H1 (cell line): ENCODE measurements at regions not wholly inside any gene's neighbourhood (a gene's known extent, or its start where the extent isn't known, plus 50 kb on each side); places are given as distances from the start of the nearest gene placed in this dataset.

Source experiments
- CREB1 ChIP-seq: IDR thresholded peaks from 2 replicates; pipeline ENCODE4 v1.6.1; 2012; ENCODE audit warnings: inconsistent platforms
- MAFK ChIP-seq: IDR thresholded peaks from 2 replicates; pipeline ENCODE4 v1.6.1; 2012; ENCODE audit warnings: low read depth, mild to moderate bottlenecking, improper control_type of control experiment, low read length

DNA sequence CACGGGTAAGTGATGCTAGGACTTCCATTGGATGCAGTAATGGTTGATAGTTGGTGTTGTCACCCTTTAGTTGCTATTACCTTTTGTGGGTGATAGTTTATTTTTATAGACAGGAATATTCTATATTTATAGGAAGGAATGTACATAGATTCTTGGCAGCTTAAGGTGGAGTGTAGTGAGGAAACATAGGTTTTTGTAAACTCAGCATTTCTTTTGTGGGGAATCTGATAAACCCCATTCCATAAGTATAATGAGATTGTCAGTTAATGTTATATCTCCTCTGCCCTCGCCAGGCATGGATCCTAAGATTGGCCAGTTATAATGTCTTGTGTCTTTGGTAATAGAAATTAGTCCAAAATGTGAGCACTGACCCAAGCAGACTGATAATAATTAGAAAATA is 262.7 kb downstream of the JRKL start (continued):
- TF ChIP-seq MAFK = no peak
- no peak for TF ChIP-seq CREB1
